Uterus (tissue), 3 donors: ENCODE measurements at regions not wholly inside any gene's neighbourhood (a gene's known extent, or its start where the extent isn't known, plus 50 kb on each side); places are given as distances from the start of the nearest gene placed in this dataset.

ENCODE experiments used
- DNase-seq, 2 donors: peaks; one replicate each; pipeline ENCODE4 v3.0.0-alpha.2; 2019 to 2020
- H3K27ac ChIP-seq, 2 donors: fragments of 200-600 bp; sonication (generic); 1 replicate in 1 of 2; 2 replicates in 1 of 2; pipeline ENCODE4 v1.5.1; 2016 to 2018
- H3K27me3 ChIP-seq, 2 donors: fragments of 200-600 bp; sonication (generic); one replicate each; pipeline ENCODE4 v1.5.1; 2018 to 2019; ENCODE audit warnings: control low read depth in 1 of 2
- H3K36me3 ChIP-seq, 2 donors: fragments of 200-600 bp; sonication (generic); one replicate each; pipeline ENCODE4 v1.5.1; 2019; ENCODE audit warnings: control low read depth in 1 of 2
- H3K4me1 ChIP-seq, 2 donors: fragments of 200-600 bp; sonication (generic); one replicate each; pipeline ENCODE4 v1.5.1; 2018 to 2019; ENCODE audit warnings: control low read depth in 1 of 2
- H3K4me3 ChIP-seq, 2 donors: fragments of 200-600 bp; sonication (generic); 1 replicate in 1 of 2; 2 replicates in 1 of 2; pipeline ENCODE4 v1.5.1; 2018 to 2019; ENCODE audit warnings: mild to moderate bottlenecking in 1 of 2
- H3K9me3 ChIP-seq, 2 donors: fragments of 200-600 bp; sonication (generic); one replicate each; pipeline ENCODE4 v1.5.1; 2019; ENCODE audit warnings: control low read depth in 1 of 2
- CTCF ChIP-seq, 4 experiments: fragments of 200-600 bp in 2 of 4; fragments of 450-650 bp in 2 of 4; sonication (generic) in 2 of 4; IDR thresholded peaks; one replicate each; pipeline ENCODE4 v1.5.1; 2016 to 2019; ENCODE audit warnings: antibody characterized with exemption in 4 of 4, mild to moderate bottlenecking in 2 of 4, moderate library complexity in 1 of 4
- POLR2A ChIP-seq, 2 donors: fragments of 450-650 bp; IDR thresholded peaks; one replicate each; pipeline ENCODE4 v1.6.1; 2016; ENCODE audit warnings: antibody characterized with exemption in 2 of 2, mild to moderate bottlenecking in 1 of 2, moderate library complexity in 1 of 2
- intact Hi-C: fragments of 100-400 bp; cut with DNase I; formaldehyde crosslinking; loops from one replicate; pipeline ENCODE4 v1.15.1; 2023; ENCODE audit warnings: low total_unique reads
- donor health status: DM: yes; HTN: yes; CAD: no.

- intact Hi-C loops = no loop called here
- Histone ChIP-seq H3K4me3 (no peak overlapping the region), H3K4me1 (no peaks in the 10 kb centered on the region), H3K9me3 (no peaks in the 10 kb centered on the region), H3K36me3 (no peaks in the 10 kb centered on the region), H3K27me3 (no peaks in the 10 kb centered on the region), H3K27ac (no peak overlapping the region)
- peak in 1 of 2 donors; percentile 22 for DNase-seq
- TF ChIP-seq CTCF (IDR thresholded peaks at IDR 0.05) = peak in 3 of 4 experiments; percentile 19 to 44 (median 28)
- no peak for TF ChIP-seq POLR2A (IDR thresholded peaks at IDR 0.05)
Observed at GRCh38 chr5:128674837-128675446, 136.9 kb upstream of the FBN2 start.

- Histone ChIP-seq H3K4me3 (no peak overlapping the region), H3K27me3 (no peaks in the 10 kb centered on the region), H3K27ac (no peak overlapping the region), H3K9me3 (no peaks in the 10 kb centered on the region), H3K36me3 (no peaks in the 10 kb centered on the region), H3K4me1 (no peaks in the 10 kb centered on the region)
- no peak for DNase-seq
- no peak for TF ChIP-seq POLR2A (IDR thresholded peaks at IDR 0.05)
- intact Hi-C loops = no loop called here
Observed at GRCh38 chr5:128681096-128681495, 143.1 kb upstream of the FBN2 start.

GRCh38 chr5:128681764-128682592 lies 143.9 kb upstream of the FBN2 start:
- TF ChIP-seq POLR2A (IDR thresholded peaks at IDR 0.05) (no peak), CTCF (IDR thresholded peaks at IDR 0.05) (no peak)
- Histone ChIP-seq H3K36me3 (no peaks in the 10 kb centered on the region), H3K27ac (no peak overlapping the region), H3K4me3 (no peak overlapping the region), H3K9me3 (no peaks in the 10 kb centered on the region), H3K4me1 (no peaks in the 10 kb centered on the region), H3K27me3 (no peaks in the 10 kb centered on the region)
- no peak for DNase-seq
- intact Hi-C loops = no loop called here

GRCh38 chr5:128682669-128683068 lies 144.6 kb upstream of the FBN2 start:
- Histone ChIP-seq H3K4me1 (no peaks in the 10 kb centered on the region), H3K27me3 (no peaks in the 10 kb centered on the region), H3K9me3 (no peaks in the 10 kb centered on the region), H3K4me3 (no peak overlapping the region), H3K36me3 (no peaks in the 10 kb centered on the region), H3K27ac (no peak overlapping the region)
- no peak for TF ChIP-seq CTCF (IDR thresholded peaks at IDR 0.05)
- TF ChIP-seq POLR2A (IDR thresholded peaks at IDR 0.05) = no peak
- no peak for DNase-seq
- intact Hi-C loops = no loop called here

- Histone ChIP-seq H3K4me1 (no peaks in the 10 kb centered on the region), H3K36me3 (no peaks in the 10 kb centered on the region), H3K27ac (no peak overlapping the region), H3K9me3 (no peaks in the 10 kb centered on the region), H3K4me3 (no peak overlapping the region), H3K27me3 (no peaks in the 10 kb centered on the region)
- TF ChIP-seq CTCF (IDR thresholded peaks at IDR 0.05) (no peak), POLR2A (IDR thresholded peaks at IDR 0.05) (no peak)
- intact Hi-C loops = no loop called here
- no peak for DNase-seq
Observed at GRCh38 chr5:128684961-128685360, 146.9 kb upstream of the FBN2 start.
